ENCODE measurements at regions not wholly inside any gene's neighbourhood (a gene's known extent, or its start where the extent isn't known, plus 50 kb on each side); places are given as distances from the start of the nearest gene placed in this dataset.

DNA sequence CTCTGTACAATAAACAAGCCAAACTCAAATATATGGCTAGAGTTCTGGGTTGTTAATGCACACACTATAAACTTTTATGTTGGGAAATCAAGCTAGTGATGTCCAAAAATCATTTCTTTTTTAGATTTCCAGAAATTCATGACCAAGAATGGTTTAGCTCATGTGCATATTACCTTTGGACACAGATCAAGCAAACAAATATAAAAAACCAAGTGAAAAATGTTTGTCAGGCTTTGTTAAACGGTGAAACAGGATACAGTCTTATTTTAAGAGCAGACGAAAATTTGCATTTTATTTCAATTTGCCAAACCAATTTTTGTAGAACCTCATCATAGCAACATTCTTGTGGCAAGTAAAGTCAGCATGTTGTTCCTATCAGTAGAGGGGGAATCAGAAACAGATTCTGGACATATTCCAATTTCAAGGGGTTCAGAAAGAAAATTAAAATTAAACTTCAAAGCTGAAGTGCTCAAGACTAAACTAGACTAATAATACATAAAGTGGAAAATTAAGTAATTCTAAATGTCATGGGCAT, 413.6 kb downstream of the TRIML1 start:
- no peak for DNase-seq

DNA sequence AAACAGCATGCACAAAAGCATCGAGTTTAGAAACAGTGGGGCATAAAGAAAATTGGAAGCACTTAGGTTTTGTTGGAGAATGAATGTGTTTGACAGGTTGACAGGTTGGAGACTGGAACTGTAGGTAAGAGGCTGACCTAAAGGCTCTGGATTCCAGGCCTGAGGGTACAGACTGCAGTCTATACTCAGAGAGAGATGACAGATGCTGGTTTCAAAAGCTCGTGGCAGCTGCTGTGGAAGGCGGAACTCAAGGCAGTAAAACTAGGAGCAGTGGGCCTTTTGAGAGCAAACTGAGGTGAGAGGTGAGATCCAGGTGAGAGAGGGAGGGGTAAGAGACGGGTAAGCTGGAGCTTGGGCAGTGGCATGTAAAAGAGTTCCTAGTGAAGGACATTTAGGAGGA, 415.2 kb downstream of the TRIML1 start:
- DNase-seq, result no peak

DNA sequence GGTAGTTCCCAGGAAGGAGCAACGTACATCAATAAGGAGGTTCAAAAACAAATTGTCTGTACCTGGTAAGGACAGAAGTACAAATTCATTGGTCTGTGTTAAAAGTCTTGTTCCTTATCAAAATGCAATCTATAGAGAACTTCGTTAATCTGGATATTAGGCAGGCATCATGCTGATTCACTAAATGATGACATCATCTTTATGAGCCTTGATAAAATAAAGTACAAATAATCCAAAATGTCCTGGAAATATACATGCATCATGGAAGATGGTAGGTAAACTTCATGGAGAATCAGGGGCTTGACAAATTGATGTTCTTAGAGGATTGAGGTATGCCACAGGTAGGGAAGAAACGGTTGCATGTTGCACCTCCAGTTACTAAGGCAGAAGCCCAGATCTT, 433.9 kb downstream of the TRIML1 start:
- DNase-seq, result no peak

DNA sequence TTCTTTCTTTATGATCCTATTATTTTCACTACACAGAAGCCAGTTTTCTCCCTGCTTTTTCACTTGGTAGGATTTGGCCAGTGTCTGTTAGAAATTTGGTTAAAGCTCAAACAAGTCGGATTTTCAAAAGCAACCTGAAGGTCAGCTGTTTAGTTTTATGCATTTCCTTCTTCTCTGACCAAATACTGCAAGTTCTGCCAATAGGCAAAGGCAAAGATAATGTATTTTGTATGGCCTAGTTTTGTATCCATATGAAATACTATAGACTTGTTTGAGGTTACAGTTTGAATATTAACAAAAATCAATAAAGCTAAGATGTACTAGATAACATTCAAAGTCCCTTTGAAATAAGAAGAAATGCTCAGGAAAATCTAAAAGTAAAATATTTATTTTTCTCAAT, 439.4 kb downstream of the TRIML1 start:
- DNase-seq, result no peak

DNA sequence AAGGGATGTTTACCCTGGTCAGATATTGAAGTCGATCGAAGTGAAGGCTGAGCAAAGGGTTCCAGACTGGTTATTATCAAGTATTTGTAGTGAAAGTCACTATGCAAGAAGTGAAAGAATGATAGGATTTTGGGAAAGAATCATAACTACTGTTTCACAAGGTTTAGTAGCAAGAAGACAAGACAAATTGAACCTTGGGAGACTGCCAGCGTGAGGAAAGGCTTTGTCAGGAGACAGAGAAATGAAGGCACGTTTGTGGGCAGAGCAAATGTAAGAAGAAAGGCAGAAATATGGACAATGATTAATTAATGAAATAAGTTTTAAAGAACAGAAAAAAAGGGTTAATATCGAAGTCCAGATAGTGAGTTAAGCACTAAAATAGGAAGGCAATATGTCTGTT, 456.8 kb downstream of the TRIML1 start:
- DNase-seq, result peak in 1 of 3 donors; percentile 0

DNA sequence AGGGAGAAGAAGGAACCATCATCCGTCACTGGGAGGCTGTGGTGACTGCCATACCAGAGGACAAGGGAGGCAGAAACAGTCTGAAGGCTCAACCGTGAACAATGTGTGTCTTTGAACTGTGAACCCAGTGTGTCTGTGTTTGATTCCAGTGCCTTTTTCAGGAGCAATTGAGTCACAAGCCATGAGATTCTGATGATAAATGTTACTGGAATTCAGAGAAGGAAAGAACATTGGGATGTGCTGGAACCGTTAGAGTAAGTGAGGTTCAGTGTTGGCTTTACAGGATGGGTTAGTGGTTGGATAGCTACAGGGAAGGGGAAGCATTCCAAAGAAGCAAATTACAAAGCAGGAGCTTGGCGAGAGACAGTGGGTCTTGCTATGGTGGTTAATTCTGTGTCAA, 464.4 kb downstream of the TRIML1 start:
- no peak for DNase-seq

DNA sequence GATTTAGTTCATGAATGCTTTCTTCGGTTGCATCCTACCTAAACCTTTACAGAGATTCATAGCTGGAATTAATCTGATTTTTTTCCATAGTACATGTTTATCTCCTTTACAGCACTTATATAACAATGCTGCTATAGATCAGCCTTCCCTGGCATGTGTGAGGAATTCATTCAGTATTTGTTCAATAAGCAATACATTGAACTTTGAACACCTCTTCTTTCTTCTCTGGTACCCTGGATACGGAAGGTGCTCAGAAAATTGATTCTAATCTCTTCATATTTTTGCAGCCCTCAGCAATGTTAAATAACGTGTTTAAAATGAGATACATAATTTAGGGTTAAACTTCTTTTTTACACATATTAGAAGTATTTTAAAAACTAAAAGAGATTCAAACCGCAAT, 467.4 kb downstream of the TRIML1 start:
- no peak for DNase-seq

DNA sequence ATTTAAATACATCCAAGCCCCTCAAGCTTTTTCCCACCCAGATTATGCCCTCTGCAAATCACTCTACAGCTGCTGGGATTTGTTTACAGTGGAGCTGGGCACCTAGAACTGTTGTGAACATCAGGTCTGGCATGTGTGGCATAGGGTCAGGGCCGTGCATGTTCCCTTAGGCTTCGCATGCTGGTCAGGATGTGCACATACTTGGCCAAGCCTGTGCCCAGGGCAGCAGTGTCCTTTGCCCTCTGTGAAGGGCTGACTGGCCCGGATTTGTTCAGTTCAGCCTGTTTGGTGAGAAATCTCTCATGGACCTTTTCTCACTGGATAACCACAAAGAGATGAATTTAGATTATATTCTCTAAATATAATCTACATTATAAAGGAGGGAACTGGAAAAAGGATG, 471.9 kb downstream of the TRIML1 start:
- DNase-seq, result no peak

DNA sequence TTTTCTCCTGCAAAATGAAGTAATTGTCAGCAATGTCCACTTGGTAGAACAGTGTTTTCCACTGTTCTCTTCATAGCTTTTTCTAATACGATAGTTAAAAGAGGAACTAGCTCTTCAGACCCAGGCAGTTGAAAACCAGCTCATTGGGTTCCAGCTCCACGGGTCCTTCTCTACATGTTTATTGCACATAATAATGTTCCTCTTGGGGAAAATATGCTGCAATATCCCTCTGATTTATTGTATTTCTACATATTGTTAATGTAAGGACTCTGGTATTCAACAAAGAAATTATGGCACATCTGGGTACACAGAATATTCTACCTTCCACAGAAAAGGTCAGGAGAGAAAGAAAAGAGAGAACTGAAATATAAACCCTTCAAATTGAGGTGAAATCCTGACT, 473.4 kb downstream of the TRIML1 start:
- DNase-seq, result no peak

DNA sequence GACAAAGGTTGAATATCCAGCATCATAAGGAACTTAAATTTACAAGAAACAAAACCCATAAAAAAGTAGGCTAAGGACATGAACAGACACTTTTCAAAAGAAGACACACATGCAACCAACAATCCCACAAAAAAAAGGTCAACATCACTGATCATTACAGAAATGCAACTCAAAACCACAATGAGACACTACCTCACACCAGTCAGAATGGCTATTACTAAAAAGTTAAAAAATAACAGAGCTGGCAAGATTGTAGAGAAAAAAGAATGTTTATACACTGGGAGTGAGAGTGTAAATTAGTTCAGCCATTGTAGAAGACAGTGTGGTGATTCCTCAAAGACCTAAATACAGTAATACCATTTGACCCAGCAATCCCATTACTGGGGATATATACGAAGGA, 474.7 kb downstream of the TRIML1 start:
- no peak for DNase-seq

DNA sequence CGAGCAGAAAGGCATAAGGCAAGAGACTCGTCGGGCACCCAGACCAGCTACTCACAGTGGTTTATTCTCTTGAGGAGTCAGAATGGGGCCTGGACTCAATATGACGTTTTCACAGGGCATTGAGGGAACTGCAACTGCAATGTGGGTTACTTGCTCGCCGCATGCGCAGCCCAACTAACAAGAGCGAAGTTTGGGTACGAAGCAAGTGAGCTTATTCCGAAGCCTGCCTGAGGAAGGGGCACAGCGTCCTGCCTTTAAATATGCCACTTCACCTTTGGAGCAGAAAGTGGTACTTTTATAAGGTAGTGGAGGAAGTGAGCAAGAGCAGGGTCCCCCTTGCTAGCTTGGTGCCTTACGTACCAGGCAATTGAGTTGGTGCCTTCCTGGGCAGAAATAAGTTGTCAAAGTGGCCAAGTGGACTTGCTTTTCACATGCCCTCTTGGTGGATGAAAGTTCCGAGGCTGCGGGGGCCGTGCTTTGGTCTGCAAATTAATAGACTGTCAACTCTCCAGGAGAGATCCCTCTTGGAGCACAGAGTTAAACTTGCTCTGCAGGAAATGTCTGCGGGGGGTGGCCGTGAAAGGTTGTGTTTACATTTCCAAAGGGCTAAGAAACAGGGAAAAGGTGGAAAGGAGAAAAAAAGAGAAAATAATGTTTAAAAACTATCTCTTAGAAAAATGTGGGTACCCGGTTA, 480.4 kb downstream of the TRIML1 start:
- DNase-seq, result no peak

DNA sequence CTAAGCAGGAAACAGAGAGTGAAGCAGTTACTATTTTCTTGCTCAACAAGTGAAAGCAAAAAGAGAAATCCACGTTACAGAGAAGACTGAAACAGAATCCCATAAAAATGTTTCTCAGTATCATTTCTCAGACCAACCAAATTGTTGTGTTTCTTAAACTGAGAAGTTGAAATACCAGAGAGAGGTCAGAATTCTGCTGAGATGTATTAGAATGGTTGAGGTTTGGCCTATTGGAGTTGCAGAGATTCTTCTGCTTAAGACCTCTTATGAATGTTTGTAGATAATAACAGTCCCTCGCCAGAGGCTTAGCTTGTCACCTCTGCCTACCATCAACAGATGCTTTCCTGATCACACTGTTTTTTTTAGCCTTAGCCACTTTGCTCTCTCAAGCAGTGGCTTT, 481.4 kb downstream of the TRIML1 start:
- DNase-seq, result no peak

DNA sequence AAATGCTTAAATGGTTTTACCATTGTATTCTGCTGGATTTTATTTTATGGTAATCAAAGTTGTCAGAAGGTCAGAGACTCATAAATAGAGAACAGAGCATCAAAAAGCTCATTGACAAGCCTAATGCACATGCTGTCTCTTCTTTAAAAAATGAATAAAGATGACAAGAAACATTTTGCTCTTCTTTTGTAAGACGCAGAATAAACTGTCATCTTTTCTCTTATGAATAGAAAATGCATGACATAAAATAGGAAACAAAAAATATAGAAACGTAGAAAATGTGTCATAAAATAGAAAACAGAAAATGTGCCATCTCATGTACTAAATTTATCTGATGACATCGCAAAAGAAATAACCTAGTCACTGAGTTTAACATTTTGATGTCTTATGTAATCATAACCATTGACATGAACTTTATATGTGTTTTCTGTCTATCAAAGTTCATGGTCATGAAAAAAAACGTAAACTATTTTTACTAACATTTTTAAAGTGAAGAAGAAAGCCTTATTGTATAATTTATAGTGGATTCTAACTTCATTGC, 484.1 kb downstream of the TRIML1 start:
- no peak for DNase-seq

DNA sequence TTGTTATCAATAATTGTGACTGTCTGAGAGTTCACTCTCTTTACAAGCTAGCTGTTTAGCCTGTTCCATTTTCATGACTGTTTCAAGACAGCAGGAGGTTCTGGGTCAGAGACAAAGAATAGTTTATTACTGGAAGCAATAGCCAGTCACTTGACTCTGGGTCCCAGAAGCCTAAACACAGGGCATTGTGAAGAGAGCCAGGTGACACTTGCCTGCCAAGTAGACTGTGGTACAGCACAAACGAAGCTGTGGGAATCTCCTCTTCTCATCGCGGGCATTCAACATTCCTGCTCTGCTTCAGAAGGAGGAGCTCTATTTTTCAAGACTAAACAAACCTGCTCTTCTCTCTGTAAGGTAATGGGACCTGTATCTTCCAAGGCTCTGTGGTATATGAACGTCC, 485.1 kb downstream of the TRIML1 start:
- DNase-seq, result no peak

DNA sequence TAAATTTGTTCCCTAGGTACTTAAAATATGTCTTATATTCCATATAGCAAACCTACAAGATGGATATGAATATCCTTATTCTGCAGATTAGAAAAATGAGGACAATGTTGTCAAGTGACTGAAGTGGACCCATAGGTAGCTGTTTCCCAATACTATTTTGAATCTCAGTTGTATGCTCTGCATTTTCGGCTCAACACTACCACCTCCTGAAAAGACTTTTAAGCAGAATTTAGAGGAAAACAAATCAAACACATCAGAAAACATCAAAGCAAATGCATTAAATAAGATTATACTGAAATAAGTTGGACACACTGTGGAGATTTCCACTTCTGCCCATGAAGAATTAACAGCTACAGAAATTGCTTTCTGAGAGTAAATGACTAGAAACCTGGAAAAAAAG, 488.7 kb downstream of the TRIML1 start:
- DNase-seq, result no peak

DNA sequence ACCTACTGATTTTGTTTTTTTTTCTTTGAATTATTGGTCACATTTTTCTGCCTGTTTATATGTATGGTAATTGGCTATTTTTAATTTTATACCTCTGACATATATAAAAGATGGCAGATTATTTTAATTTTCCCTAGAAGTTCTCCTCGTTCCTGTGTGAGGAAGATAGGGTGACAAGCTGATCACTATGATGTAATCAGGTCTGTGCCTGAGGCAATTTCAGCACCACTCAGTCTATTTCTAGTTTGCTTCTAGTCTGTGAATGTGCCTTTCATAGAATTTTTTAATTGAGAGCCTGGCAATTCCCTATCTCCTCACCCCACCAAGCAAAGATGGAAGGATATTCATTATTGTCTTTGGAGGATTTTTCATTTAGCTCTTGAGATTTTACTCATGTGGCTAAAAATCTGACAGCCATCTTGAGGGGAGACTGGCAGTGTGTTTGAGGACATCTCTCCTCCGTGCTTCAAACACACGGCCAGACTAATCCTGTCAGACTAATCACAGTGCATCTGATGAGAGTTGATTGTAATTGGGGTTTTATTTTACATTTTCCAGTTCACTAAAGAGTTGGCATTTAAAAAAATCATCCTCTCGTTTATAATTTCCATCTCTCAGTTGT, 500.3 kb downstream of the TRIML1 start:
- DNase-seq, result no peak

DNA sequence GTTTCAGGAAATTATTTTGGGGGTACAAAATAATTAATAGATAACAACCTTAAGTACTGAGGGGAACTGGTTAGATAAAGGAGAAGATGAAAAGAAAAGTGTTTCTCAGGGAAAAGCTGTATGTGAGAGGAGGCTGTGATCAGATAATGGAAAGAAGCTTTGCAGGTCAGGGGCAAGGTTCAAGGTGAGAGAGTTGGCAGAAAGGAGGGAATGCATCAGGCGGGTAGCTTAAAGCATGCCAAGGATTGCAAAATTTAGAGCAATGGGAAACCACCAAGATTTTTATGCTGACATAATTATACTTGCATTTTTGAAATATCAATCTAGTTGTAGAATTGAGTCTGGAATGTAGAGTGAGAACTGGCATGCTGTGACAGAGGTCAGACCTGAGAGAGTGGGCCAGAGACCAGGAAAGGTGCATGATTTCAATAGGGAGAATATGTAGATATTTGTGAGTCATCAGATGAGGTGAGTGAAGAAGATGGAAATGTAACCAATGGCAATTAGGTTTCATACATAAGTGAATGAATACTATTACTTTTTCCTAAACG, 508.7 kb downstream of the TRIML1 start:
- no peak for DNase-seq

DNA sequence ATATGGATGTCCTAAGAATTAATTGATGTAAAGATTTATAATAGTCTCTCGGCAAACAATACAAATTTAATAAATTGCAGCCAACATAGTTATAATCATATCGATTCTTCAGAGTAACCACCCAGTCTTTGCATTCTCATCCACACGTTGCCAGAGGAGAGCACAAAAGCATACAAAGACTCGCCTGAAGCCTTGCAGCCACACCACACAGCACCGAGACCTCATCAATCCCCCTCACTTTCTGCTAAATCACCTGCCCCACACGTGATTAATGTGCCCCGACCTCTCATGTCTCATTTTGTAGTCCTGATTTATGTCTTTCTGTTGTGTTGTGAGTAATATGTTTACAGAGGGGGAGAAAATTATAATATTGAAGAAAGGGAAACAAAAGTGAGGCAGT, 510.4 kb downstream of the TRIML1 start:
- DNase-seq, result no peak

DNA sequence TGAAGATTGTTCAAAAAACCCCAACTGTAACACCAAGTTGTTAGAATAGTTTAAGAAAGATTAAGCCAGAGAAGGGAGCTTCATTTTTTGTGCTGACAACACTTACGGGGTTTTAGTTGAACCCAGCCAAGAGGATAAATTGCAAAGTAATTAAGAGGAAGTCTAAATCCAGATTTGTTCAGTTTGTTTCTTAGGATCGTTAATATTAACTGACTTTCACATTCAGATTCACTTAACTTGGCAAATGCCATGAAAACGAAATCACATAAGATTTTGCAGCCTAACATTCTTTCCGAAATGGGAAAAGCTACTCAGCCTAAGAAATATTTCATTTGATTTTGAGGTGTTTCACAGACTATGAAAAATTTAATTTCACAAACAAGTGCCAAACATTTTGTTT, 511.3 kb downstream of the TRIML1 start:
- DNase-seq, result no peak

DNA sequence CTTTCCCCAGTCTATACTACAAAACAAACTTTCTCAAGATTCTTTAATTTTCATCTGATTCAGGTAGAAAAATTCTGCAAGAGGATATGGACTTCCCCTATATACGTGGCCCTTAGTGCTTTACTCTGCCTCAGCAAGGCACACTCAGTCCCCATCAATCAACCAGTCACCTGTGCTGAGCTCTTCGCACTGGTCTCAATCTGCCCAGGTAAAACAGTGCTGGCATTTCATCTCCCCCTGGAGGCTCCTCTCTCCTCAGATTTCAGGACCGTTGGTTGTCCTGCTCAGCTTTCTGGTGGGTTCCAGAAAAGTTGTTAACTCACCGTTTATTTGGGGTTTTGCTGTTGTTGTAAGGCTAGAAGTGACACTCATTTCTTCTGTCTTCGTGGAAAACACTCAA, 518.1 kb downstream of the TRIML1 start:
- no peak for DNase-seq

DNA sequence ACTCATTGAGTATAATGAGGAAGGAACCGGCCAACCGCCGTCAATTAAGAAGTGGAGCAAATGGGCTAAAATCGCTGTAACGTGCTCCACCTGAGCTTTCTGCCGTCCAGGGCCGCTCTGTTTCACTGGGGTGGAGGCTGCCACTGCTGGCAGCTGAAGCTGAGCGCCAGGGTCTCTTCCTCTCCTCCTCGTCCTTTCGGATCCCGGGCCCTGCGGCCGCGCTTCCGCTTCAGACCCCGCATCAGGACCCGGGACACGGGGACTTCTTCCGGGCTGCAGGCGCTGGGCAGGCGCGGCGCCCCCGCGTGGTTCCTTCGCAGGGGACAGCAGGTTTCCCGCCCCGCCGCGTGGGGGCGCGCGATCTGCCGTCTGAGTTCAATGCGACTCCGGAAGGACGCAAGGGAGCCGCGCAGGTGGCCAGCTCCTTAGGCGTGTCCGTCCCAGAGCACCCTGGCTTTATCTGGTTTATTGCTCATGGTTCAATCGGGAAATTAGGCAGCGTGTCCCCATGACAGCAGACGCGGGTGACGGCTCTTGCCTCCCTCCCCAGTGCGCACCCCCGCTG, 519.8 kb downstream of the TRIML1 start:
- no peak for DNase-seq

DNA sequence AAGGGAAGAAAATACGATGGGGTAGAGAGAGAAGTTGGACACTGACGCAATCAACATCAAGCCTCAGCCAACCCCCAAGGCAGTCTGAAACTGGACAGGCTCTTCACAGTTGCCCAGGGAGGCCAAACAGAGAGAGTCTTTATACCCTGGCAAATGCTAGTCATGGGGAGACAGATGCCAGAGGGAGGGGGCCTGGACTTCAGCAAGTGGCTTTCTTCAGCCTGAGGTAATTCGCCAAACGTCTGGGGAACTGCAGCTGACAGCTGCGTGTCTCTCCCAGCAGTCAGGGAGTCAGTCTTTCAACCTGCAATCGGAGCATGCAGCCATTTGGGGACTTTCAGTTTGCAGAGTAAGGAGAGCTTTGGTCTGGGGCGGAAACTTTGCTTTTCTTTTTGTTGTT, 521.6 kb downstream of the TRIML1 start:
- DNase-seq, result peak; percentile 5 to 36 (median 12)

DNA sequence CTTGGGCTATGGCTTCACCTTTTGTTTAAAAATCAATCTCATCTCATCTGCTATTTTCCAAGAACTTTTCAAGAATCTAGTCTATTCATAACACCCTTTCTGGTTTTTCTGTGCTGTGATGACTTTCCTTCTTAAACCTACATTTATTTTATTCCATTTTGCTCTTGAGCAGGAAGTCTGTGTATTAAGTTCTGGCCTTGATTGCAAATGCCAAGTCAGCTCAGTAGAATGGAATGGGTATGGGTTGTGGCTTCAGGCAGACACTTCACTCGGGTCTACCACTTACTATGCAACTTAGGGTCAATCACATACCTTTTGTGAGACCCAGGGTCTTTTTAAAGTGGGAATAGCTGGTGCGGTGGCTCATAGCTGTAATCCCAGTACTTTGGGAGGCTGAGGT, 522.3 kb downstream of the TRIML1 start:
- no peak for DNase-seq
